NCI-H748 (cell line): ENCODE measurements at regions not wholly inside any gene's neighbourhood (a gene's known extent, or its start where the extent isn't known, plus 50 kb on each side); places are given as distances from the start of the nearest gene placed in this dataset.
A peak's percentile ranks its signal among the peaks of the same experiment; 100 is the strongest.
"Not testable (repeated sequence)": the region's sequence is repeated elsewhere in the genome, so short reads cannot be mapped to it uniquely, and the experiment has no call there.

Experiments
- DNase-seq: peaks from one replicate; lab custom pipeline; 2025; ENCODE audit not compliant: unreplicated experiment; lab: John Stamatoyannopoulos, UW

- peak; percentile 31 for DNase-seq
Observed at GRCh38 chr6:18586133-18586532, 199.0 kb downstream of the RNF144B start.

GRCh38 chr6:18595774-18596530 lies 208.8 kb downstream of the RNF144B start:
- peak; percentile 85 for DNase-seq

GRCh38 chr6:18596531-18596835 lies 209.3 kb downstream of the RNF144B start:
- DNase-seq = no peak

- no peak for DNase-seq
Observed at GRCh38 chr6:18598551-18599264, 211.6 kb downstream of the RNF144B start.

GRCh38 chr6:18600255-18600654 lies 213.1 kb downstream of the RNF144B start:
- no peak for DNase-seq

- DNase-seq = peak; percentile 40
Observed at GRCh38 chr6:18601516-18602020, 214.4 kb downstream of the RNF144B start.

GRCh38 chr6:18602931-18603330 lies 215.8 kb downstream of the RNF144B start:
- DNase-seq = no peak

- DNase-seq = no peak
Observed at GRCh38 chr6:18603361-18603760, 216.2 kb downstream of the RNF144B start.

GRCh38 chr6:18605841-18606240 lies 218.7 kb downstream of the RNF144B start:
- no peak for DNase-seq

- DNase-seq = no peak
Observed at GRCh38 chr6:18609715-18610114, 222.6 kb downstream of the RNF144B start.

GRCh38 chr6:18613319-18613925 lies 226.3 kb downstream of the RNF144B start:
- DNase-seq = no peak

GRCh38 chr6:18629571-18629970 lies 242.4 kb downstream of the RNF144B start:
- no peak for DNase-seq

GRCh38 chr6:18632670-18633410 lies 245.7 kb downstream of the RNF144B start:
- DNase-seq = no peak

GRCh38 chr6:18634912-18635311 lies 247.8 kb downstream of the RNF144B start:
- DNase-seq = no peak

GRCh38 chr6:18640134-18640533 lies 253.0 kb downstream of the RNF144B start:
- no peak for DNase-seq

GRCh38 chr6:18640754-18641153 lies 253.6 kb downstream of the RNF144B start:
- no peak for DNase-seq

- no peak for DNase-seq
Observed at GRCh38 chr6:18654821-18655220, 267.7 kb downstream of the RNF144B start.

GRCh38 chr6:18656506-18656905 lies 269.4 kb downstream of the RNF144B start:
- DNase-seq = peak; percentile 24

- DNase-seq = not testable (repeated sequence)
Observed at GRCh38 chr6:18659994-18660393, 272.8 kb downstream of the RNF144B start.

- peak; percentile 100 for DNase-seq
Observed at GRCh38 chr6:18663011-18663410, 275.9 kb downstream of the RNF144B start.

- DNase-seq = peak; percentile 33
Observed at GRCh38 chr6:18664401-18664800, 277.3 kb downstream of the RNF144B start.
